C4-2B (cell line): ENCODE measurements at regions not wholly inside any gene's neighbourhood (a gene's known extent, or its start where the extent isn't known, plus 50 kb on each side); places are given as distances from the start of the nearest gene placed in this dataset.
A peak's percentile ranks its signal among the peaks of the same experiment; 100 is the strongest.

ENCODE experiments used
- H3K27ac ChIP-seq: fragments of 450-650 bp; 2 replicates; pipeline ENCODE4 v1.5.1; 2017
- CTCF ChIP-seq: fragments of 450-650 bp; conservative IDR thresholded peaks from 2 replicates; pipeline ENCODE4 v1.5.1; 2017; ENCODE audit warnings: mild to moderate bottlenecking
- ZFX ChIP-seq: fragments of 450-650 bp; IDR thresholded peaks from 2 replicates; pipeline ENCODE4 v1.6.1; 2017

GRCh38 chr7:10122551-10123100, 851.0 kb upstream of the PHF14 start:
- no peak for TF ChIP-seq ZFX
- no peak for TF ChIP-seq CTCF
- no peak overlapping the region for H3K27ac ChIP-seq

- TF ChIP-seq ZFX (no peak), CTCF (peak; percentile 52)
- no peak overlapping the region for H3K27ac ChIP-seq
Measured at GRCh38 chr7:10128748-10129147, 844.9 kb upstream of the PHF14 start.

- H3K27ac ChIP-seq, result no peak overlapping the region
- no peak for TF ChIP-seq CTCF
- no peak for TF ChIP-seq ZFX
Measured at GRCh38 chr7:10138087-10138854, 835.4 kb upstream of the PHF14 start.

- TF ChIP-seq CTCF, result no peak
- TF ChIP-seq ZFX, result no peak
Measured at GRCh38 chr7:10146271-10146670, 827.4 kb upstream of the PHF14 start.

GRCh38 chr7:10156972-10157371, 816.7 kb upstream of the PHF14 start:
- no peak overlapping the region for H3K27ac ChIP-seq
- TF ChIP-seq CTCF (no peak), ZFX (no peak)

More at GRCh38 chr7:10146271-10146670, 827.4 kb upstream of the PHF14 start:
- H3K27ac ChIP-seq, result no peak overlapping the region

GRCh38 chr7:10181996-10182395, 791.7 kb upstream of the PHF14 start:
- H3K27ac ChIP-seq, result no peak overlapping the region
- TF ChIP-seq ZFX, result no peak
- TF ChIP-seq CTCF, result no peak

GRCh38 chr7:10192074-10192473, 781.6 kb upstream of the PHF14 start:
- no peak overlapping the region for H3K27ac ChIP-seq
- TF ChIP-seq ZFX (no peak), CTCF (no peak)
